ENCODE measurements at regions not wholly inside any gene's neighbourhood (a gene's known extent, or its start where the extent isn't known, plus 50 kb on each side); places are given as distances from the start of the nearest gene placed in this dataset.

- H3K9me3 Mint-ChIP-seq (ENCODE audit: low read depth) = peaks cover 6% of the 10 kb centered on the region
- H3K4me1 Mint-ChIP-seq (ENCODE audit: low read depth) = peaks cover 33% of the 10 kb centered on the region
- TF ChIP-seq CTCF (IDR thresholded peaks at IDR 0.05) = no peak
- no peak overlapping the region for H3K27ac Mint-ChIP-seq (ENCODE audit: unreplicated experiment)
- DNase-seq (ENCODE audit: low spot score) = no peak
- no peaks in the 10 kb centered on the region for H3K27me3 Mint-ChIP-seq (ENCODE audit: low read depth)
- H3K36me3 Mint-ChIP-seq (ENCODE audit: low read depth) = no peaks in the 10 kb centered on the region
- no peak overlapping the region for H3K4me3 Mint-ChIP-seq (ENCODE audit: unreplicated experiment)
Observed at GRCh38 chr5:33072726-33073125, 361.6 kb downstream of the NPR3 start.

GRCh38 chr5:33073881-33074327 lies 362.8 kb downstream of the NPR3 start:
- no peaks in the 10 kb centered on the region for H3K36me3 Mint-ChIP-seq (ENCODE audit: low read depth)
- peaks cover 6% of the 10 kb centered on the region for H3K9me3 Mint-ChIP-seq (ENCODE audit: low read depth)
- peaks cover 33% of the 10 kb centered on the region for H3K4me1 Mint-ChIP-seq (ENCODE audit: low read depth)
- peak overlapping the region; percentile 45 for H3K27ac Mint-ChIP-seq (ENCODE audit: unreplicated experiment)
- no peak for TF ChIP-seq CTCF (IDR thresholded peaks at IDR 0.05)
- H3K4me3 Mint-ChIP-seq (ENCODE audit: unreplicated experiment) = no peak overlapping the region
- no peaks in the 10 kb centered on the region for H3K27me3 Mint-ChIP-seq (ENCODE audit: low read depth)
- DNase-seq (ENCODE audit: low spot score) = no peak

- Mint-ChIP-seq H3K9me3 (ENCODE audit: low read depth) (peaks cover 6% of the 10 kb centered on the region), H3K4me1 (ENCODE audit: low read depth) (peaks cover 38% of the 10 kb centered on the region), H3K27ac (ENCODE audit: unreplicated experiment) (peak overlapping the region; percentile 45), H3K4me3 (ENCODE audit: unreplicated experiment) (no peak overlapping the region), H3K36me3 (ENCODE audit: low read depth) (no peaks in the 10 kb centered on the region), H3K27me3 (ENCODE audit: low read depth) (no peaks in the 10 kb centered on the region)
- no peak for DNase-seq (ENCODE audit: low spot score)
- no peak for TF ChIP-seq CTCF (IDR thresholded peaks at IDR 0.05)
Observed at GRCh38 chr5:33074548-33074947, 363.4 kb downstream of the NPR3 start.

GRCh38 chr5:33075731-33076130 lies 364.6 kb downstream of the NPR3 start:
- Mint-ChIP-seq H3K27me3 (ENCODE audit: low read depth) (no peaks in the 10 kb centered on the region), H3K36me3 (ENCODE audit: low read depth) (no peaks in the 10 kb centered on the region), H3K9me3 (ENCODE audit: low read depth) (peaks cover 6% of the 10 kb centered on the region), H3K27ac (ENCODE audit: unreplicated experiment) (peak overlapping the region; percentile 12), H3K4me1 (ENCODE audit: low read depth) (peaks cover 50% of the 10 kb centered on the region), H3K4me3 (ENCODE audit: unreplicated experiment) (no peak overlapping the region)
- no peak for TF ChIP-seq CTCF (IDR thresholded peaks at IDR 0.05)
- no peak for DNase-seq (ENCODE audit: low spot score)

- H3K27ac Mint-ChIP-seq (ENCODE audit: unreplicated experiment) = no peak overlapping the region
- TF ChIP-seq CTCF (IDR thresholded peaks at IDR 0.05) = no peak
- no peaks in the 10 kb centered on the region for H3K27me3 Mint-ChIP-seq (ENCODE audit: low read depth)
- DNase-seq (ENCODE audit: low spot score) = no peak
- peaks cover 8% of the 10 kb centered on the region for H3K9me3 Mint-ChIP-seq (ENCODE audit: low read depth)
- no peaks in the 10 kb centered on the region for H3K36me3 Mint-ChIP-seq (ENCODE audit: low read depth)
- H3K4me1 Mint-ChIP-seq (ENCODE audit: low read depth) = peaks cover 37% of the 10 kb centered on the region
- no peak overlapping the region for H3K4me3 Mint-ChIP-seq (ENCODE audit: unreplicated experiment)
Observed at GRCh38 chr5:33079548-33079947, 361.2 kb upstream of the TARS1 start.
